SH-SY5Y (cell line): ENCODE measurements at regions not wholly inside any gene's neighbourhood (a gene's known extent, or its start where the extent isn't known, plus 50 kb on each side); places are given as distances from the start of the nearest gene placed in this dataset.

ENCODE experiments used
- GATA2 ChIP-seq: IDR thresholded peaks from 2 replicates; pipeline ENCODE4 v1.6.1; 2011; ENCODE audit warnings: mild to moderate bottlenecking, low read depth, low read length
- GATA3 ChIP-seq: IDR thresholded peaks from 2 replicates; pipeline ENCODE4 v1.6.1; 2011; ENCODE audit warnings: low read depth, mild to moderate bottlenecking, low read length, moderate library complexity

GRCh38 chr5:20556115-20556763, 568.2 kb upstream of the CDH18 start:
- TF ChIP-seq GATA2 (no peak), GATA3 (no peak)
